ENCODE measurements at regions not wholly inside any gene's neighbourhood (a gene's known extent, or its start where the extent isn't known, plus 50 kb on each side); places are given as distances from the start of the nearest gene placed in this dataset.

GRCh38 chr3:16104156-16104555 lies 70.3 kb upstream of the GALNT15 start:
- H3K36me3 Mint-ChIP-seq (ENCODE audit: unreplicated experiment) = no peaks in the 10 kb centered on the region
- no peak for DNase-seq (ENCODE audit: extremely low spot score, unreplicated experiment)
- no peak overlapping the region for H3K27ac Mint-ChIP-seq (ENCODE audit: unreplicated experiment)
- H3K4me3 Mint-ChIP-seq (ENCODE audit: unreplicated experiment) = no peak overlapping the region
- H3K27me3 Mint-ChIP-seq (ENCODE audit: unreplicated experiment) = no peaks in the 10 kb centered on the region
- H3K9me3 Mint-ChIP-seq (ENCODE audit: unreplicated experiment) = peaks cover 5% of the 10 kb centered on the region
- peaks cover 10% of the 10 kb centered on the region for H3K4me1 Mint-ChIP-seq (ENCODE audit: unreplicated experiment)
- TF ChIP-seq CTCF (IDR thresholded peaks at IDR 0.05) = no peak

- H3K4me3 Mint-ChIP-seq (ENCODE audit: unreplicated experiment) = no peak overlapping the region
- H3K27ac Mint-ChIP-seq (ENCODE audit: unreplicated experiment) = no peak overlapping the region
- no peaks in the 10 kb centered on the region for H3K36me3 Mint-ChIP-seq (ENCODE audit: unreplicated experiment)
- no peak for TF ChIP-seq CTCF (IDR thresholded peaks at IDR 0.05)
- H3K9me3 Mint-ChIP-seq (ENCODE audit: unreplicated experiment) = peaks cover 5% of the 10 kb centered on the region
- H3K27me3 Mint-ChIP-seq (ENCODE audit: unreplicated experiment) = no peaks in the 10 kb centered on the region
- H3K4me1 Mint-ChIP-seq (ENCODE audit: unreplicated experiment) = peaks cover 10% of the 10 kb centered on the region
- DNase-seq (ENCODE audit: extremely low spot score, unreplicated experiment) = no peak
Measured at GRCh38 chr3:16106050-16106449, 68.4 kb upstream of the GALNT15 start.

- Mint-ChIP-seq H3K4me1 (ENCODE audit: unreplicated experiment) (peaks cover under 1% of the 10 kb centered on the region), H3K9me3 (ENCODE audit: unreplicated experiment) (peaks cover 9% of the 10 kb centered on the region), H3K27me3 (ENCODE audit: unreplicated experiment) (no peaks in the 10 kb centered on the region), H3K4me3 (ENCODE audit: unreplicated experiment) (no peak overlapping the region), H3K27ac (ENCODE audit: unreplicated experiment) (no peak overlapping the region), H3K36me3 (ENCODE audit: unreplicated experiment) (no peaks in the 10 kb centered on the region)
- no peak for TF ChIP-seq CTCF (IDR thresholded peaks at IDR 0.05)
- no peak for DNase-seq (ENCODE audit: extremely low spot score, unreplicated experiment)
Measured at GRCh38 chr3:16108424-16108823, 66.1 kb upstream of the GALNT15 start.

- Mint-ChIP-seq H3K27me3 (ENCODE audit: unreplicated experiment) (no peaks in the 10 kb centered on the region), H3K27ac (ENCODE audit: unreplicated experiment) (no peak overlapping the region), H3K4me1 (ENCODE audit: unreplicated experiment) (peaks cover 9% of the 10 kb centered on the region), H3K9me3 (ENCODE audit: unreplicated experiment) (peaks cover 12% of the 10 kb centered on the region), H3K4me3 (ENCODE audit: unreplicated experiment) (no peak overlapping the region), H3K36me3 (ENCODE audit: unreplicated experiment) (no peaks in the 10 kb centered on the region)
- DNase-seq (ENCODE audit: extremely low spot score, unreplicated experiment) = no peak
- no peak for TF ChIP-seq CTCF (IDR thresholded peaks at IDR 0.05)
Measured at GRCh38 chr3:16109929-16110328, 64.6 kb upstream of the GALNT15 start.

GRCh38 chr3:16112910-16113504 lies 61.5 kb upstream of the GALNT15 start:
- DNase-seq (ENCODE audit: extremely low spot score, unreplicated experiment) = no peak
- Mint-ChIP-seq H3K36me3 (ENCODE audit: unreplicated experiment) (no peaks in the 10 kb centered on the region), H3K4me1 (ENCODE audit: unreplicated experiment) (peaks cover 9% of the 10 kb centered on the region), H3K9me3 (ENCODE audit: unreplicated experiment) (peaks cover 8% of the 10 kb centered on the region), H3K27me3 (ENCODE audit: unreplicated experiment) (no peaks in the 10 kb centered on the region), H3K4me3 (ENCODE audit: unreplicated experiment) (no peak overlapping the region), H3K27ac (ENCODE audit: unreplicated experiment) (no peak overlapping the region)
- no peak for TF ChIP-seq CTCF (IDR thresholded peaks at IDR 0.05)
